IPS DF 4.7 (cell line): ENCODE measurements at regions not wholly inside any gene's neighbourhood (a gene's known extent, or its start where the extent isn't known, plus 50 kb on each side); places are given as distances from the start of the nearest gene placed in this dataset.

Experiments
- DNase-seq: peaks from one replicate; pipeline ENCODE4 v3.0.0-alpha.2; 2013; ENCODE audit warnings: low spot score; ENCODE audit errors: extremely low read depth

- DNase-seq, result no peak
Measured at GRCh38 chr6:105501246-105501645, 98.4 kb upstream of the PREP start.

- no peak for DNase-seq
Measured at GRCh38 chr6:105500693-105501092, 97.8 kb upstream of the PREP start.

GRCh38 chr6:105499931-105500330 is 97.0 kb upstream of the PREP start:
- no peak for DNase-seq

- no peak for DNase-seq
Measured at GRCh38 chr6:105499136-105499870, 96.4 kb upstream of the PREP start.

GRCh38 chr6:105497549-105497948 is 94.7 kb upstream of the PREP start:
- DNase-seq, result no peak

- no peak for DNase-seq
Measured at GRCh38 chr6:105495515-105495914, 92.6 kb upstream of the PREP start.

- DNase-seq, result no peak
Measured at GRCh38 chr6:105494688-105495087, 91.8 kb upstream of the PREP start.

GRCh38 chr6:105493736-105494135 is 90.9 kb upstream of the PREP start:
- no peak for DNase-seq

- no peak for DNase-seq
Measured at GRCh38 chr6:105492706-105493673, 90.1 kb upstream of the PREP start.

- DNase-seq, result no peak
Measured at GRCh38 chr6:105489216-105489530, 86.3 kb upstream of the PREP start.

- DNase-seq, result no peak
Measured at GRCh38 chr6:105488516-105489215, 85.8 kb upstream of the PREP start.

GRCh38 chr6:105487040-105487790 is 84.3 kb upstream of the PREP start:
- DNase-seq, result no peak

- DNase-seq, result no peak
Measured at GRCh38 chr6:105485456-105485855, 82.6 kb upstream of the PREP start.

GRCh38 chr6:105484238-105485161 is 81.6 kb upstream of the PREP start:
- DNase-seq, result no peak

GRCh38 chr6:105483492-105483891 is 80.6 kb upstream of the PREP start:
- no peak for DNase-seq

GRCh38 chr6:105482921-105483320 is 80.0 kb upstream of the PREP start:
- no peak for DNase-seq

GRCh38 chr6:105482227-105482844 is 79.5 kb upstream of the PREP start:
- DNase-seq, result no peak

GRCh38 chr6:105476978-105477377 is 74.1 kb upstream of the PREP start:
- DNase-seq, result no peak

GRCh38 chr6:105474234-105474633 is 71.4 kb upstream of the PREP start:
- no peak for DNase-seq

GRCh38 chr6:105469946-105470345 is 67.1 kb upstream of the PREP start:
- DNase-seq, result no peak
